GM19395 (cell line): ENCODE measurements at regions not wholly inside any gene's neighbourhood (a gene's known extent, or its start where the extent isn't known, plus 50 kb on each side); places are given as distances from the start of the nearest gene placed in this dataset.

Experiments
- ATAC-seq: cut with Tn5 transposase; IDR thresholded peaks from one replicate; pipeline ENCODE4 v1.9.1; 2021; ENCODE audit warnings: mild to moderate bottlenecking, moderate library complexity; ENCODE audit not compliant: unreplicated experiment

GRCh38 chr3:193844472-193844871, 251.5 kb downstream of the OPA1 start:
- ATAC-seq, result no peak

GRCh38 chr3:193845144-193845543, 252.1 kb downstream of the OPA1 start:
- ATAC-seq, result no peak

- ATAC-seq, result no peak
Observed at GRCh38 chr3:193846569-193846968, 253.6 kb downstream of the OPA1 start.

GRCh38 chr3:193847402-193847801, 254.4 kb downstream of the OPA1 start:
- ATAC-seq, result no peak

GRCh38 chr3:193848547-193848946, 255.5 kb downstream of the OPA1 start:
- no peak for ATAC-seq

GRCh38 chr3:193850084-193850619, 257.1 kb downstream of the OPA1 start:
- ATAC-seq, result no peak

- ATAC-seq, result no peak
Observed at GRCh38 chr3:193851428-193851847, 258.4 kb downstream of the OPA1 start.

- ATAC-seq, result no peak
Observed at GRCh38 chr3:193851941-193852674, 259.1 kb downstream of the OPA1 start.

- no peak for ATAC-seq
Observed at GRCh38 chr3:193852901-193853300, 259.9 kb downstream of the OPA1 start.

GRCh38 chr3:193853511-193854219, 260.7 kb downstream of the OPA1 start:
- ATAC-seq, result no peak

- ATAC-seq, result no peak
Observed at GRCh38 chr3:193857996-193858395, 265.0 kb downstream of the OPA1 start.

GRCh38 chr3:193859195-193859594, 266.2 kb downstream of the OPA1 start:
- no peak for ATAC-seq

- ATAC-seq, result no peak
Observed at GRCh38 chr3:193861012-193861411, 268.0 kb downstream of the OPA1 start.

- no peak for ATAC-seq
Observed at GRCh38 chr3:193862843-193863242, 269.8 kb downstream of the OPA1 start.

- ATAC-seq, result no peak
Observed at GRCh38 chr3:193863657-193864357, 270.8 kb downstream of the OPA1 start.

- peak; percentile 91 for ATAC-seq
Observed at GRCh38 chr3:193865339-193865738, 270.6 kb upstream of the HES1 start.

GRCh38 chr3:193865896-193866480, 270.0 kb upstream of the HES1 start:
- peak; percentile 13 for ATAC-seq

- no peak for ATAC-seq
Observed at GRCh38 chr3:193868590-193868989, 267.4 kb upstream of the HES1 start.

GRCh38 chr3:193869221-193870201, 266.4 kb upstream of the HES1 start:
- no peak for ATAC-seq
